T1000 (cell line): ENCODE measurements at regions not wholly inside any gene's neighbourhood (a gene's known extent, or its start where the extent isn't known, plus 50 kb on each side); places are given as distances from the start of the nearest gene placed in this dataset.
"Not testable (repeated sequence)": the region's sequence is repeated elsewhere in the genome, so short reads cannot be mapped to it uniquely, and the experiment has no call there.

ENCODE experiments used
- DNase-seq: peaks from one replicate; lab custom pipeline; 2025; ENCODE audit warnings: mixed read lengths; lab: John Stamatoyannopoulos, UW

GRCh38 chr21:32884062-32884461 lies 112.5 kb upstream of the PAXBP1 start:
- DNase-seq = no peak

GRCh38 chr21:32886339-32886738 lies 114.8 kb upstream of the PAXBP1 start:
- no peak for DNase-seq

DNA sequence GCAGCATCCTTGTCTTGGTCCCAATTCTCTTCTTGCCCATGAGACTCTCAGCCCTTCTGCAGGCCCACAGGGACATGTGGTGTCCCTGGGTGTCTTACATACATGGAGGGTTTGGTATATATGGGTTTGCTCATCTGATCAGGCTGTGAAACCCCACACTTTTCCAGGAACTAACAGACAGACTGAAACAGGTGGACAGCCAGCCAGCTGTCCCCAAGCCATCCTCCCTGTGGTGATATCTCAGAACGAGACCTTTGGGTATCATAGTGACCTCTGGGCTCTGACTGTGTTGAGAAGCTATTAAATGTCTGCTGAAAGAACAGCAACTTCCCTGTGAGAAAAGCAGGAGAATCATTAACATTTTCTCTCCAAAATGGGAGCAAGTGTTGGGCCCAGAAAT lies 115.5 kb upstream of the PAXBP1 start:
- no peak for DNase-seq

GRCh38 chr21:32888971-32889370 lies 117.4 kb upstream of the PAXBP1 start:
- no peak for DNase-seq

GRCh38 chr21:32889596-32889995 lies 118.0 kb upstream of the PAXBP1 start:
- no peak for DNase-seq

DNA sequence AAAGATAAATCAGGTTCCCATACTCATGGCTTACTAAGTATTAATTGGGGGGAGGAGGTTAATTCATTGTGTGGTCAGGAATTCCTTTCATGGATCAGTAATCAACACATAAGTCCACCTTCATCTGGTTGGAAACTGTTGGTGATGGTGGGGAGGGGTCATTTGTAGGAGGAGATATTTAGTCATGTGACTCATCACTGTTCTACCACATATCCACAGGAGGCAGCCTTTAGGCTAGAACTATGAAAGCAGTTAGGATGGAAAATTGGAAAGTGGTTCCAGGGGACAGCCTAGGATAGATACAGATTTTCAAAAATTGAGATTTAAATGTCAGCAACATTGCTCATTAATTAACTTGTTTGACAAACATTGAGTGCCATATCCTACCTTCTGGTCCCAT lies 122.8 kb upstream of the PAXBP1 start:
- no peak for DNase-seq

DNA sequence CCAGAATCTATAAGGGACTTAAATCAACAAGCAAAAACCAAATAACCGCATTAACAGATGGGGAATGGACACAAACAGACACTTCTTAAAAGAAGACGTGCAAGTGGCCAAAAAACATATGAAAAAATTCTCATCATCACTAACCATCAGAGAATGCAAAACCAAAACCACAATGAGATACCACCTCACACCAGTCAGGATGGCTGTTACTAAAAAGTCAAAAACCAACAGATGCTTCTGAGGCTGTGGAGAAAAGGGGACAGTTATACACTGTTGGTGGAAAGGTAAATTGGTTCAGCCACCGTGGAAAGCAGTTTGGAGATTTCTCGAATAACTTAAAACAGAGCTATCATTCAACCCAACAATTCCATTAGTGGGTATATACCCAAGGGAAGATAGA lies 124.9 kb upstream of the OLIG2 start:
- no peak for DNase-seq

DNA sequence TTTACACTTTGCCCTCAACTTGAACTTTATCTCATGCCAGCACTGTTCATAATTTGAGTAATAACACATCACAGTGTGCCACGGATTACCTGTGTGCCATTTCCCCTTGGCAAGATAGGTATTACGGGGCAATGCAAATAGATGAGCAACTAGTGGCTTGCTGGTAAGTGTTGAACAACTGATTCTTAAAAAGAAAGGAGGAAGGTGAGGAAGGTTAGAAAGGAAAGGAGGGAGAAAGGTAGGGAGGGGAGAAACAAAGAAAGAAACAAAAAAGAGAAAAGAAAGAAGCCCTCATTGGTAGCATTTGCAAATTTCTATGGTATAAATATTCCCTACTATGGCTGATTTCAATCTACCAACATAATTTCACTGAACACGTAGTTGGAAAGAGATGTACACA lies 118.2 kb upstream of the OLIG2 start:
- no peak for DNase-seq

DNA sequence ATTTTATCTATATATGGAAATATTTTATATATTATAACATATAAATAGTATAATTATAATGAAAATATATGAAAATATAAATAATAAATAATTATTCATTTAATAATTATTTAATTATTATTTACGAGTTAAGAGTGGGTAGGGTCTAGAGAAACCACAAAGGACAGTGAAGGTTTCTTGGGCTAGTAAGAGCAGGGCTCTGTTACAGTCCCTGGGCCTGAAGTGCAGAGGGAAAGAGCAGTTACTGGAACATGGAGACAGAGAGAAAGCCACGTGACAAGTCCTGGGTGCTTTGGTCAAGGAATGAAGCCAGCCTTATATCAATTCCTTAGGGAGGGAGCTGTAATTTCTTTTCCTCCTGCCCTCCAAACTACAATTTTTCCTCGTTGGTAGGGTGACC lies 117.2 kb upstream of the OLIG2 start:
- DNase-seq = no peak

DNA sequence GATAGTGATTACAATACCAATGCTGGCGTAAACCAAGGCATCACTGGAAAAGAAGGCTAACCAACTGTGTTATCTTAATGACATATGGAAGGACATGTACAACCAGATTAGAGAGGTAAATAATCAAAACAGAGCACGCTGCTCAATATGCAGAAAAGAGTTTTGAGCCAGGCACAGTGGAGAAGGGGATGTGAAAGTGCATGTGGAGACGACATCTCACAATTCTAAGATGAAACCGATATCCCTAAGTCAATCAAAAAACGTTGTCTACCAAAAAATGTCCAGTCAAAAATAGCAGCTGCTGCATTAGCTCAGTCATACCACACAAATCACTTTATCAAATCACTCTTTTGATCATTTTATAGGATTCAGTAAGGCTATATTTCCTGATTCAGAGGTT lies 116.3 kb upstream of the OLIG2 start:
- DNase-seq = no peak

GRCh38 chr21:32914424-32915039 lies 111.2 kb upstream of the OLIG2 start:
- DNase-seq = no peak

- DNase-seq = no peak
Measured at GRCh38 chr21:32915099-32915498, 110.6 kb upstream of the OLIG2 start.

GRCh38 chr21:32916088-32916487 lies 109.6 kb upstream of the OLIG2 start:
- no peak for DNase-seq

DNA sequence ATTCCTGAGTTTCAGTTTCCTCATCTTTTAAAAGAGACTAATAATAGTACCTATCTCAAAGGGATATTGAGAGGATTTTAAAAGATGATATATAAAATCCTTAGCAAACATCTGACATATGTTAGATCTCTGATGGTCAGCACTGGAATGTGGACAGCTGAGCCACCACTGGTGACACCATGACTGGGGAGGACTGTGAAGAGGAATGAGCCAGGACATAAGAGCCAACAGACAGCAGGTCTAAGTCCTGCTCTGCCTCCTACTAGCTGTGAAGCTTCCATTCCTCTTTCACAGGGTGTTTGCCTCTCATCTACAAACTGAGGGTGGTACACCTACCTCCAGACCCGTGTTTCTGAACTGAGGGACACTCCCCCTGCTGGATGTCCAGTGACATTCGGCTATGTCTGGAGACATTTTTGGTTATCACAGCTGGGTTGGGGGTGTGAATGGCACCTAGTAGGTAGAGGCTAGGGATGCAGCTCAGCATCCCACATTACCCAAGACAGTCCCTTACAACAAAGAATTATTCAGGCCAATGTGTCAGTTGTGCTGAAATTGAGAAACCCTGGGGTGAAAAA lies 109.1 kb upstream of the OLIG2 start:
- no peak for DNase-seq

GRCh38 chr21:32917362-32918135 lies 108.2 kb upstream of the OLIG2 start:
- DNase-seq = no peak

- no peak for DNase-seq
Measured at GRCh38 chr21:32918478-32919120, 107.1 kb upstream of the OLIG2 start.

DNA sequence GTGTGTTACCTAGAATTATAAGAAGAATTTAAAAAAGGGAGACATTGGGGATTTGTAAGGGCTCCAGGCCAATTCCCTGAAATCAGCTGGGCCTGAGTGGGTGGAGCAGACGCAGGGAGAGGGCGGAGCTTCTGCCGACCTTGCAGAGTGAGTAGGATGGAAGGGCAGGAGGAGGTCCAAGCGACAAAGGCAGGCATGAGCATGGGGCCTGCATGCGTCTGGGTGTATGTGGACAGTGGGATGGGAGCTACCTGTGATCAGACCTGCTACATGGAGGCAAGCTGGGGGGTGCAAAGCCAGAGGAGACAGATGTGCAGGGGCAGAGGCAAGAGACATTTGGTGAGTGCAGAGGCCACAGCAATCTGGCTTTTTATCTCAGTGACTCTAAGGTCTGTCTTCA lies 105.3 kb upstream of the OLIG2 start:
- DNase-seq = no peak

- DNase-seq = no peak
Measured at GRCh38 chr21:32921632-32922230, 104.0 kb upstream of the OLIG2 start.

DNA sequence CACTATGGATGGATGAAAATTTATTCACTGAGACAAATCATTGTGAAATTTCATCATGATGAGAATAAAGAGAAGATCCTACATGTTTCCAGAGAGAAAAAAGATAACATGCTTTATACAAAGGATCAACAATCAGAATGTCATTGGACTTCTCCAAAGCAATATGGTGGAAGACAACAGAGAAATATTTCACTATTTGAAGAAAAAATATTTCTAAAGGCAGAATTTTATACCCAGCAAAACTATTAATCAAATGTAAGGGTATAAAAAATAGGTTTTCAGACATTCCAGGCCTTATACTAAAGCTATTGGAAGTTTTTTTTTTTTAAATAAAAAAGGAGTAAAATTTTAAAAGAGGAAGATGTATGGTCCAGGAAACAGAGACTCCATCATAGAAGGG lies 100.6 kb upstream of the OLIG2 start:
- DNase-seq = no peak

- no peak for DNase-seq
Measured at GRCh38 chr21:32929633-32930038, 96.1 kb upstream of the OLIG2 start.

DNA sequence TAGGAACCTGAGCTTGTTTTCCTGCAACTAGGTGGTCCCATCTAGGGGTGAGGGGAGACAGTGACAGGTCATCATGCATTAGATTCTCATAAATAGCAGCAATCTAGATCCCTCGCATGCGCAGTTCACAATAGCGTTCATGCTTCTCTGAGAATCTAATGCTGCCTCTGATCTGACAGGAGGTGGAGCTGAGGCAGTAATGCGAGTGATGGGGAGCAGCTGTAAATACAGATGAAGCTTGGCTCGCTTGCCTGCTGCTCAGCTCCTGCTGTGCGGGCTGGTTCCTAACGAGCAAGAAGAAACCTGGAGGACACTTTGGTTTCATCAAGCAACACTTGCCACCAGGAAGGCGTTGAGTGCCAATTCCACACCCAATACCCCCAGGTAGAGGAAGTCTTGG lies 95.1 kb upstream of the OLIG2 start:
- DNase-seq = no peak

DNA sequence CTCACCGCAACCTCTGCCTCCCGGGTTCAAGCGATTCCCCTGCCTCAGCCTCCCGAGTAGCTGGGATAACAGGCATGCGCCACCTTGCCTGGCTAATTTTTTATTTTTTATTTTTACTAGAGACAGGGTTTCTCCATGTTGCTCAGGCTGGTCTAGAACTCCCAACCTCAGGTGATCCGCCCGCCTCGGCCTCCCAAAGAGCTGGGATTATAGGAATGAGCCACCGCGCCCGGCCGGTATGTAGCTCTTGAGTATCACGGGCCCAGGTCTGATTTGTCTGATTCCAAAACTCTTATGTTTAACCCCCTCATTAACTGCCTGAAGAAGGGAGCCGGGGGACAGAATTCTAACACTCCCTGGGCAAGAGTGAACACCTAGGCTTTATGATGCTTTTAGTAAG lies 91.7 kb upstream of the OLIG2 start:
- DNase-seq = not testable (repeated sequence)

GRCh38 chr21:32934829-32935228 lies 90.9 kb upstream of the OLIG2 start:
- no peak for DNase-seq
